MCF 10A (cell line): ENCODE measurements at regions not wholly inside any gene's neighbourhood (a gene's known extent, or its start where the extent isn't known, plus 50 kb on each side); places are given as distances from the start of the nearest gene placed in this dataset.

Source experiments
- BruUV-seq: library from RNA; stranded (reverse); fragments of 400-500 nt; replicated peaks from 2 replicates; lab custom pipeline; 2021; lab: Mats Ljungman, UMichigan
- CTCF ChIA-PET: fragments of 300-600 bp; sonication (Branson Sonifier 250); formaldehyde crosslinking; extraction: SDS; loops from one replicate; lab custom pipeline; 2021; ENCODE audit warnings: antibody characterized with exemption, inconsistent platforms; lab: Yijun Ruan, JAX
- POLR2A ChIA-PET: fragments of 300-600, 350-650 bp; sonication (Branson Sonifier 250); formaldehyde crosslinking; extraction: SDS; loops from one replicate; lab custom pipeline; 2020; ENCODE audit warnings: antibody characterized with exemption, inconsistent platforms; lab: Yijun Ruan, JAX
- DNase-seq: peaks from one replicate; pipeline ENCODE4 v3.0.0-alpha.2; 2018; ENCODE audit not compliant: unreplicated experiment
- H3K27ac Mint-ChIP-seq: one replicate; pipeline ENCODE4 v1.8.0; 2022; ENCODE audit warnings: mild to moderate bottlenecking, low read depth, mixed read lengths; ENCODE audit not compliant: unreplicated experiment
- H3K27me3 Mint-ChIP-seq: one replicate; pipeline ENCODE4 v1.8.0; 2022; ENCODE audit warnings: mixed read lengths; ENCODE audit not compliant: insufficient read depth, unreplicated experiment
- H3K36me3 Mint-ChIP-seq: one replicate; pipeline ENCODE4 v1.8.0; 2022; ENCODE audit warnings: mild to moderate bottlenecking, moderate library complexity, mixed read lengths; ENCODE audit not compliant: insufficient read depth, unreplicated experiment
- H3K4me1 Mint-ChIP-seq: one replicate; pipeline ENCODE4 v1.8.0; 2022; ENCODE audit warnings: mixed read lengths; ENCODE audit not compliant: insufficient read depth, unreplicated experiment
- H3K4me3 Mint-ChIP-seq: one replicate; pipeline ENCODE4 v1.8.0; 2022; ENCODE audit warnings: mild to moderate bottlenecking, moderate library complexity, mixed read lengths; ENCODE audit not compliant: unreplicated experiment
- H3K9me3 Mint-ChIP-seq: one replicate; pipeline ENCODE4 v1.8.0; 2022; ENCODE audit warnings: mixed read lengths; ENCODE audit not compliant: unreplicated experiment
- CTCF ChIP-seq: fragments of 200-600 bp; IDR thresholded peaks from one replicate; pipeline ENCODE4 v1.8.0; 2022; ENCODE audit warnings: antibody characterized with exemption, mild to moderate bottlenecking; ENCODE audit not compliant: unreplicated experiment
- intact Hi-C: fragments of 100-400 bp; cut with micrococcal nuclease; formaldehyde crosslinking; loops from 2 replicates; pipeline ENCODE4 v1.14.1; 2022

- no peak for TF ChIP-seq CTCF
- H3K9me3 Mint-ChIP-seq, result no peaks in the 10 kb centered on the region
- H3K36me3 Mint-ChIP-seq, result peaks cover 34% of the 10 kb centered on the region
- intact Hi-C loops, result no loop called here
- no peak overlapping the region for H3K4me3 Mint-ChIP-seq
- DNase-seq, result no peak
- no peaks in the 10 kb centered on the region for H3K4me1 Mint-ChIP-seq
- no peak overlapping the region for H3K27ac Mint-ChIP-seq
- ChIA-PET CTCF (interaction anchor here (0.6 to 2.2 kb wide), 3 partner anchors 8 to 218 kb away, joined by 3 to 33 read pairs (median 4); no protein-coding TSS in a partner anchor), POLR2A (interaction anchor here (1.0 kb wide), 1 partner anchor 43 kb away, joined by 3 read pairs; no protein-coding TSS in a partner anchor)
- BruUV-seq, result no TSS peak
- no peaks in the 10 kb centered on the region for H3K27me3 Mint-ChIP-seq
These were observed 139.6 kb downstream of the IL20RB start for GRCh38 chr3:137097386-137097785.

- DNase-seq, result no peak
- no peak for TF ChIP-seq CTCF
- BruUV-seq, result no TSS peak
- Mint-ChIP-seq H3K4me3 (no peak overlapping the region), H3K9me3 (no peaks in the 10 kb centered on the region), H3K4me1 (no peaks in the 10 kb centered on the region), H3K27ac (no peak overlapping the region), H3K36me3 (peaks cover 30% of the 10 kb centered on the region), H3K27me3 (no peaks in the 10 kb centered on the region)
- intact Hi-C loops, result no loop called here
- CTCF ChIA-PET, result interaction anchor here (0.6 kb wide), 1 partner anchor 217 kb away, joined by 3 read pairs; no protein-coding TSS in a partner anchor
- POLR2A ChIA-PET, result interaction anchor here (1.0 kb wide), 1 partner anchor 44 kb away, joined by 3 read pairs; no protein-coding TSS in a partner anchor
These were observed 140.1 kb downstream of the IL20RB start for GRCh38 chr3:137097852-137098251.

- BruUV-seq, result no TSS peak
These were observed 141.8 kb downstream of the IL20RB start for GRCh38 chr3:137099364-137100219.

More at GRCh38 chr3:137099364-137100219, 141.8 kb downstream of the IL20RB start:
- Mint-ChIP-seq H3K36me3 (peaks cover 22% of the 10 kb centered on the region), H3K27me3 (no peaks in the 10 kb centered on the region), H3K27ac (no peak overlapping the region), H3K9me3 (no peaks in the 10 kb centered on the region), H3K4me3 (no peak overlapping the region), H3K4me1 (no peaks in the 10 kb centered on the region)
- ChIA-PET POLR2A (no interaction called here), CTCF (interaction anchor here (0.6 to 3.0 kb wide), 3 partner anchors 11 to 987 kb away, joined by 3 to 23 read pairs (median 4); no protein-coding TSS in a partner anchor)
- intact Hi-C loops, result no loop called here
- no peak for DNase-seq
- TF ChIP-seq CTCF, result no peak
